Bronchial epithelial cell (primary cell): ENCODE measurements at regions not wholly inside any gene's neighbourhood (a gene's known extent, or its start where the extent isn't known, plus 50 kb on each side); places are given as distances from the start of the nearest gene placed in this dataset.

Experiments
- DNase-seq: peaks from one replicate; pipeline ENCODE4 v3.0.0-alpha.2; 2010; ENCODE audit warnings: low read depth
- FAIRE-seq: peaks from 2 replicates; lab custom pipeline; 2011; peaks lifted over from hg19 to GRCh38; lab: Jason Lieb, UNC
- H3K27me3 ChIP-seq: 2 replicates; pipeline ENCODE4 v1.5.1; 2011; ENCODE audit warnings: low read length; ENCODE audit not compliant: control insufficient read depth, insufficient read depth
- H3K36me3 ChIP-seq: 2 replicates; pipeline ENCODE4 v1.5.1; 2011; ENCODE audit warnings: low read length; ENCODE audit not compliant: control insufficient read depth, insufficient read depth
- H3K4me3 ChIP-seq: 2 replicates; pipeline ENCODE4 v1.5.1; 2011; ENCODE audit warnings: mild to moderate bottlenecking, low read depth, low read length, control low read depth
- TF ChIP-seq, protein P1 (sequence below): IDR thresholded peaks from 2 replicates; pipeline ENCODE4 v1.5.1; 2011; ENCODE audit warnings: mild to moderate bottlenecking, moderate library complexity, low read length, control low read depth, inconsistent platforms; ENCODE audit not compliant: insufficient read depth, severe bottlenecking

DNA sequence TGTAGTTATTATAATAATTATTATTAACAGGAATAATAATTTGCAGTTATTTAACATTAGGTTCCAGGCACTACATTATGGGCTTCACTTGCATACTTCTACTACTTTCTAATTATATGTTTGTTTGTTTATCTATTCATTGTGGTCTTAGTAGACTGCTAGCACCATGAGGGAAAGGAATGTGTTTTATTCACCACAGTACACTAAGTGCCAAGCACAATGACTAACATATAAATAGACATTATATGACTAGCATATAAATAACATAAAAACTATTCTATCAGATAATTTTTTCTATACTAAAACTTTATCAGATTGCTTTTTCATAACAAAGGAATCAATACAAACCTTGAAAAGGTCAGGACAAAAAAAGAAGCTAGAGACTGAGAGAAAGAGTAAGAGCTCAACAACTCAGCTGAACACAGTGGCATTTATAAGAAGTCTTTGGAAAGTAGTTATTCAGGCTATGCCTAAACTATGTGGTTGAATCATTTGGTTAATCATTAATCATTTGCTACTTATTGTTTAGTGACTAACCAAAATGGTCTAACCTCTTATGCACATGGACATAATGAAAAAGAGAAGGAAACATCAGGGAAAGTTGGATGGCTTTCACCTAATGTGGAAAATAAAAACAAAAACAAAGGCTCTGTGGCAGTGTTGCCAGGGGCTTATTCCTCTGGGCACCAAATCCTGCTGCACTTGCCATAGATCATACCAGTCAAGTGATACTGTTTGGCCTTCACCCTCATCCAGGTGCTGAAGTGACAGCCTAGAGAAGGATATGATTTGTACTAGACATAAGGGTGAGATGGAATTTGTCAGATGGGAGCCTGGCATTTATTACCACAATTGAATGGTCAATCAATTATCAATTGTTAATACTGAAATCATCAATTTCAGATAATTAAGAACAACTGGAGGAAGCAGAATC is 174.9 kb downstream of the ETAA1 start:
- Histone ChIP-seq H3K4me3 (no peak overlapping the region), H3K36me3 (no peaks in the 10 kb centered on the region), H3K27me3 (no peaks in the 10 kb centered on the region)
- TF ChIP-seq, protein P1, sequence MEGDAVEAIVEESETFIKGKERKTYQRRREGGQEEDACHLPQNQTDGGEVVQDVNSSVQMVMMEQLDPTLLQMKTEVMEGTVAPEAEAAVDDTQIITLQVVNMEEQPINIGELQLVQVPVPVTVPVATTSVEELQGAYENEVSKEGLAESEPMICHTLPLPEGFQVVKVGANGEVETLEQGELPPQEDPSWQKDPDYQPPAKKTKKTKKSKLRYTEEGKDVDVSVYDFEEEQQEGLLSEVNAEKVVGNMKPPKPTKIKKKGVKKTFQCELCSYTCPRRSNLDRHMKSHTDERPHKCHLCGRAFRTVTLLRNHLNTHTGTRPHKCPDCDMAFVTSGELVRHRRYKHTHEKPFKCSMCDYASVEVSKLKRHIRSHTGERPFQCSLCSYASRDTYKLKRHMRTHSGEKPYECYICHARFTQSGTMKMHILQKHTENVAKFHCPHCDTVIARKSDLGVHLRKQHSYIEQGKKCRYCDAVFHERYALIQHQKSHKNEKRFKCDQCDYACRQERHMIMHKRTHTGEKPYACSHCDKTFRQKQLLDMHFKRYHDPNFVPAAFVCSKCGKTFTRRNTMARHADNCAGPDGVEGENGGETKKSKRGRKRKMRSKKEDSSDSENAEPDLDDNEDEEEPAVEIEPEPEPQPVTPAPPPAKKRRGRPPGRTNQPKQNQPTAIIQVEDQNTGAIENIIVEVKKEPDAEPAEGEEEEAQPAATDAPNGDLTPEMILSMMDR, result no peak
- peak; percentile 79 for DNase-seq
- FAIRE-seq, result no peak

DNA sequence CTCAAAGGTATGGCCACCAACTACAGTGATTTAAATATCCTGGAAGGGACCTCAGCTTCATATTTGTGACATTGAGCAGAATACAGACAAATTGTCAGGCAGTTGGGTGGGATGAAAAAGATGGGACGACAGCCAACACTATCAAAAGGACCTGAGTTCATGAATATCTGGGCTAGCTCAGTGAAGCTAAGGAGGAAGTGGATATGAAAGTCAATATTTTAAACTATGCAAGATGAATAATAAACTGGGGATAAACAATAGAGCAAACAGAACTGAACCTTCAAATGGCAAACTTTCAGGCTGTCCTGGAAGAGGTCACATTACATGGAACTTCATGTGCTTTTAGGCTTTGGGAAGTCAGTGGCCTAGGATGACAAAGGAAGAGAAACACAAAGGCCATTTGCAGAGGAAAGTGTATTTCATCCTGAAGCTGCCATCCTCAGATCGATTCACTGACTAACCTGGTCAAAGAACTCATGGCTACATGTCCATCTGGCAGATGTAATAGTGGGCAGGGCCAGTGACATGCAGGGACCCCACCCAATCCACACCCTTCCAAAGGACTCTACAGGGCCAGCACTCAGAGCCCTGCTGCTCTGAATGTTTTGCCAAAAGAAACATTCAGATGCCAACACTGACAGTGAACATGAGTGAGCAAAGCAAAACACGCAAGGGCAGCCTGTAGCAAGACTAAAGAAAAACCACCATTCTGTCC is 175.7 kb downstream of the ETAA1 start:
- TF ChIP-seq, protein P1, result no peak
- FAIRE-seq (peak; percentile 13), DNase-seq (peak; percentile 6)
- Histone ChIP-seq H3K36me3 (no peaks in the 10 kb centered on the region), H3K4me3 (no peak overlapping the region), H3K27me3 (no peaks in the 10 kb centered on the region)

DNA sequence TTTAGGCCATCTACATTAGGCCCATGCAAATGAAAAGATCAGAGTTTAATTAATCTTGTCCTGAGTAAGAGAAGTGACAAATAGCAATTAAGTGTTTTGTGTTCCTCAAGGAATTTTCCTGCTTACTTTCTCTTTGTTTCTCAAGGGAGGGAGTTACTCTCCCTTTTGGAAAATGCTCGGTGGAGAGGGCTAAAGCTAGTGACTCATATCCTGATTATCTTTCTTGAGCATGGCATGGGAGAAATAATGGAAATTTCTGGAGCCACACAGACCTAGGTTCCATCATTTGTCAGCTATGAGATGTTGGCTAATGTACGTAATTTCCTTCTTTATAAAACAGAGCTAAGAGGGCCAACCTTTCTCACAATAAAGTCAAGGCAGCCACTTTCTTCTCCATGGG is 177.1 kb downstream of the ETAA1 start:
- no peak for FAIRE-seq
- TF ChIP-seq, protein P1, result no peak
- DNase-seq, result peak; percentile 63
- Histone ChIP-seq H3K36me3 (no peaks in the 10 kb centered on the region), H3K4me3 (no peak overlapping the region), H3K27me3 (no peaks in the 10 kb centered on the region)

DNA sequence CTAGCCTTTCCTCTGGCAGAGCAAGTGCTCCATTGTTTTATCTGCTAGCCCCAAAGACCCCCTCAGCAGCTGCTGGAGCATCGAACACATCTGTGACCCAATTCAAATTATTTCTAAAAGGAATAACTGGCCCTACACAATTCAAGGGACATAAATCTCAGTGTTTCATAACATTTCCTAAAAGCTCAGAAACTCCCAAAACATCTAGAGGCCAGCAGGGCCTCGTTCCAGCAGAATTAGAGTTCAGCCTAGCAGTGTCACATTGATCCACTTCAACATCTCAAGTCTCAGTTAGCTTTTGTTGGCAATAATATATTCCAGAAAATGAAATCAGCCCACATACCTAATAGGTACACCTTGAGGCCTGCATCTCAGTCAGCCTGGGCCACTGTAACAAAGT is 179.1 kb downstream of the ETAA1 start:
- TF ChIP-seq, protein P1, result no peak
- DNase-seq (no peak), FAIRE-seq (no peak)
- no peaks in the 10 kb centered on the region for H3K36me3 ChIP-seq
- H3K4me3 ChIP-seq, result no peak overlapping the region
- H3K27me3 ChIP-seq, result no peaks in the 10 kb centered on the region

GRCh38 chr2:67576991-67577390 is 179.9 kb downstream of the ETAA1 start:
- no peak for DNase-seq
- Histone ChIP-seq H3K36me3 (no peaks in the 10 kb centered on the region), H3K27me3 (no peaks in the 10 kb centered on the region), H3K4me3 (no peak overlapping the region)
- peak; percentile 43 for FAIRE-seq
- TF ChIP-seq, protein P1, result no peak
